ENCODE measurements at regions not wholly inside any gene's neighbourhood (a gene's known extent, or its start where the extent isn't known, plus 50 kb on each side); places are given as distances from the start of the nearest gene placed in this dataset.
"Not testable (repeated sequence)": the region's sequence is repeated elsewhere in the genome, so short reads cannot be mapped to it uniquely, and the experiment has no call there.

DNA sequence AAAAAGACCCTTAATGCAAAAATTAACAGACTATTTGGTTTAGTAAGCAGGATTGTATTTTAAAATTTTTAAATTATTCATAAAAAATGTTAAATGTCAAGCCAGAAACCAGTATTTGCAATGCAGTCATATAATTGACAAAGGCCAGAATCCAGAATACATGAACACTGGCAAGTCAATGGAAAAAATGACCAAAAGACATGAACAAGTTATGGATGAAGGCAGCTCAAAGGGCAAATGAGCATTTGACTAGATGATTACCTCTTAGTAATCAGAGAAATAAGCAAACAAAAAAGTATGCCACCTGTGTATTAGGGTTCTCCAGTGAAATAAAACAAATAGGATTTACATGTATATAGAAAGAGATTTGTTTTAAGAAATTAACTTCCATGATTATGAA lies 80.9 kb upstream of the PLGLB2 start:
- TF ChIP-seq CTCF, POLR2A (IDR thresholded peaks at IDR 0.05): not testable (repeated sequence)

Measured in lower leg skin (tissue), 3 donors.